NT2/D1 (cell line): ENCODE measurements at regions not wholly inside any gene's neighbourhood (a gene's known extent, or its start where the extent isn't known, plus 50 kb on each side); places are given as distances from the start of the nearest gene placed in this dataset.

Experiments used
- DNase-seq: peaks from one replicate; pipeline ENCODE4 v3.0.0-alpha.2; 2011; ENCODE audit warnings: low read depth, low spot score
- H3K27me3 ChIP-seq: 2 replicates; pipeline ENCODE4 v1.6.0; 2011; ENCODE audit warnings: mild to moderate bottlenecking; ENCODE audit not compliant: insufficient read length, insufficient read depth
- H3K36me3 ChIP-seq: 2 replicates; pipeline ENCODE4 v1.6.1; 2011; ENCODE audit warnings: mild to moderate bottlenecking, low read length, mixed read lengths; ENCODE audit not compliant: insufficient read depth, insufficient read length
- H3K4me1 ChIP-seq: 2 replicates; pipeline ENCODE4 v1.5.1; 2011; ENCODE audit not compliant: insufficient read depth, insufficient read length
- H3K4me3 ChIP-seq: 2 replicates; pipeline ENCODE4 v1.5.1; 2011; ENCODE audit warnings: low read depth; ENCODE audit not compliant: insufficient read length
- H3K9ac ChIP-seq: 2 replicates; pipeline ENCODE4 v1.6.0; 2011; ENCODE audit warnings: low read depth; ENCODE audit not compliant: insufficient read length
- H3K9me3 ChIP-seq: 2 replicates; pipeline ENCODE4 v1.5.1; 2011; ENCODE audit warnings: mild to moderate bottlenecking, low read length; ENCODE audit not compliant: insufficient read depth
- SUZ12 ChIP-seq: IDR thresholded peaks from 2 replicates; pipeline ENCODE4 v1.6.1; 2011; ENCODE audit not compliant: insufficient read length, insufficient read depth; ENCODE audit errors: extremely low read depth
- YY1 ChIP-seq: IDR thresholded peaks from 2 replicates; pipeline ENCODE4 v1.6.1; 2011; ENCODE audit not compliant: insufficient read length, insufficient read depth
- ZNF274 ChIP-seq: IDR thresholded peaks from 2 replicates; pipeline ENCODE4 v1.6.1; 2011; ENCODE audit warnings: mild to moderate bottlenecking, low read depth, low read length

DNA sequence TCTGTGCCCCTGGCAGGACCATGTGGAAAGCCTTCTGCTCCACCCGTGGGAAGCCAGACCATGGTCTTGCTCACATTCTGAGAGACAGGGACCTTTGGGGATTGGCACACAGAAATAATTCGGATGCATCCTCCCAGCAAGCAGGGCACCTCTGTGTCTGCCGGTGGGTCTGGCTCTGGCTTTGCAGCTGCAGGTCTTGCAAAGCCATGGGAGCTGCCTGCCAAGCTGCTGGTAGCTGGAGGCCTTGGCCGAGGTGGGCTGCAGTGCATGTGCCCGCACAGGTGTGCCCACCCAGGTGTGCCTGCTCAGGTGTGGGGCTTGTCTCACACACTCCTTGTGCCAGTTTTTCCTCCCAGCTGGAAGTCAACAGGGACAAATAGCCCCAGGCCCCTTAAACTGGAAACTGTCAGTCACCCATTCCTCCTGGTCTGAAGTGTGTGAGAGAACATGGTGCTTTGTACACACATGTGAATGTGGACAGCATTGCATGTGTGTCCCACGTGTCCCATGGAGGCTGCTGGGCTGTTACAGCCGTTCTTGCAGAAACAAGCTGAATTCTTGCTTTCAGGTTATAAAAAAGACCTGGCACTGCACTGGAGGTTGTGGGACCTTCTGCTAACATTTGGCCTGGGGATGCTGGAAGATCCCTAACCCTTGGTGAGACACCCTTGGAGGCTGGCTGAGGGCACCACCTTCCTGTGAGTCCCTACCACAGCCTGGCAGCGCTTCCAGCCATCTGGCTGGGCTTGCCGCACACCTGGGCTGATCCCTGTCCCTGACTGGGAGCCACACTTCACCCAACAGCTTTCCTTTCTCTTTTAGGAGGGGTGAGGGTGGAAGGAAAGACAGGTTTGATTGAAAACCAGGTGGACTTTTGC lies 54.9 kb upstream of the SMOC2 start:
- Histone ChIP-seq H3K4me3 (no peak overlapping the region), H3K36me3 (no peaks in the 10 kb centered on the region), H3K4me1 (no peaks in the 10 kb centered on the region), H3K9ac (no peak overlapping the region), H3K9me3 (peaks cover 8% of the 10 kb centered on the region), H3K27me3 (no peaks in the 10 kb centered on the region)
- no peak for TF ChIP-seq SUZ12
- no peak for TF ChIP-seq ZNF274
- no peak for TF ChIP-seq YY1
- no peak for DNase-seq

GRCh38 chr6:168386973-168387372 lies 54.0 kb upstream of the SMOC2 start:
- Histone ChIP-seq H3K4me3 (no peak overlapping the region), H3K36me3 (no peaks in the 10 kb centered on the region), H3K4me1 (no peaks in the 10 kb centered on the region), H3K27me3 (no peaks in the 10 kb centered on the region), H3K9me3 (peaks cover 8% of the 10 kb centered on the region), H3K9ac (no peak overlapping the region)
- DNase-seq = no peak
- no peak for TF ChIP-seq ZNF274
- TF ChIP-seq YY1 = no peak
- TF ChIP-seq SUZ12 = no peak

DNA sequence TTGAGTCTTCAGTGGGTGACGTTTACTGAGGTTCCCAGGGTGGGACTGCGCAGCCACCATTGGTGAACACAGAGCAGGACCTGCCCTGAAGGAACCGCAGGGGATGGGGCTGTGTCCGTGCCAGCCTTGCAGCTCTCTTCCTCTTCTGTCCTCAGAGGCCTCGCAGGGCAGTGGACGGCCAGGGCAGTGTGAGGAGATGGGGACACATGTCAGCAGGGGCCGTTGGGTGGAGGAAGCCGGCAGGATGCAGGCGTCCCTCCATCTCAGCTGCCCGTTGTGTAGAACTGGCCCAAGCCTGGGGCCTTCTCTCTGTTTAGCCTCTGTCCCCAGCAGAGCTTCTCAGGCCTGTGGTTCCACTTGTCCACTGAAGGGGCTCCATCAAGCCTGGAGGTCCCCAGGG lies 53.6 kb upstream of the SMOC2 start:
- TF ChIP-seq SUZ12 = no peak
- TF ChIP-seq YY1 = no peak
- Histone ChIP-seq H3K36me3 (no peaks in the 10 kb centered on the region), H3K4me3 (no peak overlapping the region), H3K4me1 (no peaks in the 10 kb centered on the region), H3K9me3 (peaks cover 8% of the 10 kb centered on the region), H3K9ac (no peak overlapping the region), H3K27me3 (no peaks in the 10 kb centered on the region)
- no peak for DNase-seq

DNA sequence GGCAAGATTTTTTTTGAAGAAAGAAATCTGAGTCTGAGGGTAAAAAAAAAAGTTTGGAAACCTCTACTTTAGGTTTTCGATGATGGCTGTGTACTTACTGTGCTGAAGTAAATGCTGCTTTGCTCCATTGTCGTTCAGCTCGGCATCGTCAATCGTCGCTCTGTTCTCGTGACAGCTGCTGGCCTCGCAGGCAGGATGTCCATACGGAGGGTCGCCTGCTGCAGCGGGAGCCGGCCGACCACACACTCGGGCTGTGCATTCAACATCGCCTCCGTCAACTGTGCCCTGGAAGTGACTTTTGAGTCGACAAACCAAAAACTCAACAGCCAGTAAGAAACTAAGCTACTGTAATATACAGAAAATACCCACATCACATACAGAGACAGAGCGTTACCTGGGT lies 53.1 kb upstream of the SMOC2 start:
- H3K36me3 ChIP-seq = no peaks in the 10 kb centered on the region
- H3K27me3 ChIP-seq = no peaks in the 10 kb centered on the region
- DNase-seq = no peak
- H3K4me3 ChIP-seq = no peak overlapping the region
- H3K9me3 ChIP-seq = peaks cover 7% of the 10 kb centered on the region
- no peaks in the 10 kb centered on the region for H3K4me1 ChIP-seq
- H3K9ac ChIP-seq = no peak overlapping the region
- TF ChIP-seq SUZ12 (no peak), ZNF274 (no peak), YY1 (no peak)

GRCh38 chr6:168388641-168389633 lies 52.0 kb upstream of the SMOC2 start:
- no peaks in the 10 kb centered on the region for H3K4me1 ChIP-seq
- no peaks in the 10 kb centered on the region for H3K36me3 ChIP-seq
- no peak overlapping the region for H3K4me3 ChIP-seq
- no peak overlapping the region for H3K9ac ChIP-seq
- H3K27me3 ChIP-seq = no peaks in the 10 kb centered on the region
- no peak for TF ChIP-seq YY1
- no peak for TF ChIP-seq SUZ12
- no peak for TF ChIP-seq ZNF274
- H3K9me3 ChIP-seq = no peaks in the 10 kb centered on the region
- no peak for DNase-seq

DNA sequence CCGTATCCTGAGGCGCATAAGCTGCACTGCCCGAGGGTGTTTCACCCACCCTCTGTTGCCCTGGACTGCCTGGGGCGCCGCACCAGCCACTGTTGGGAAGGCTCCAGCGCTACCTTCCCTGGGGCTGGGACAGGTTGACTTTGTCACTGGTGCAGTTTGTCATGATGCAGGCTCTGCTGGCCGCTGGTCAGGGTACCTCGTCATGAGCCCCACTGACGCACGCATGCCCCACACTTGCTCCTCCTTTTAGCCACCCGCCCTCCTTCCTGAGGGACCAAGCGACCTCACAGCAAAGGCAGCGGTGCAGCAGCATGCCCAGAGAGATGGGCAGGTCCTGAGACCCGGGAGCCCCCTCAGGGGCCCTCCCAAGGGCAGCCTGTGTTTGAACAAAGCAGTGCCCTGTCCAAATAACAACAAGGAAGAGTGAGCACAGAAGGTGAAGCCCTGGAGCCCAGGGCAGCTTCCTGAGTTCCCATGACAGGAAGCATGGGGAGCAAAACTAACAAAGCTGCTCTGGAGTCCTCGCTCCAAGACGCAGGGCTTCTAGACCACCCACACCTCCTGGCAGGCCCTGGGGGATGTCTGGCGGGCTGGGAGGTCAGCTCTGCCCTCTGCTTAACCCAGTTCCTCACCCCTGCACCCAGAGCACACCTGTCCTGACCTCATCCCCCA lies 50.1 kb upstream of the SMOC2 start:
- H3K4me1 ChIP-seq = no peaks in the 10 kb centered on the region
- TF ChIP-seq YY1 (no peak), ZNF274 (no peak), SUZ12 (no peak)
- H3K27me3 ChIP-seq = no peaks in the 10 kb centered on the region
- H3K9ac ChIP-seq = no peak overlapping the region
- H3K9me3 ChIP-seq = no peaks in the 10 kb centered on the region
- H3K4me3 ChIP-seq = no peak overlapping the region
- H3K36me3 ChIP-seq = no peaks in the 10 kb centered on the region
- DNase-seq = no peak
